GM12892 (cell line): ENCODE measurements at regions not wholly inside any gene's neighbourhood (a gene's known extent, or its start where the extent isn't known, plus 50 kb on each side); places are given as distances from the start of the nearest gene placed in this dataset.
"Not testable (repeated sequence)": the region's sequence is repeated elsewhere in the genome, so short reads cannot be mapped to it uniquely, and the experiment has no call there.

Source experiments
- DNase-seq: peaks from one replicate; pipeline ENCODE4 v3.0.0; 2011; ENCODE audit not compliant: insufficient read length
- FAIRE-seq: peaks from 2 replicates; lab custom pipeline; 2011; peaks lifted over from hg19 to GRCh38; lab: Jason Lieb, UNC
- POLR2A ChIP-seq: IDR thresholded peaks from 2 replicates; pipeline ENCODE4 v1.6.1; 2011; ENCODE audit warnings: low read depth, low read length, control low read depth
- POLR2AphosphoS5 ChIP-seq: IDR thresholded peaks from 2 replicates; pipeline ENCODE4 v1.6.1; 2011; ENCODE audit warnings: low read depth, low read length, control low read depth
- TAF1 ChIP-seq: IDR thresholded peaks from 2 replicates; pipeline ENCODE4 v1.6.1; 2011; ENCODE audit warnings: low read depth, mild to moderate bottlenecking, control low read depth, low read length, borderline replicate concordance

DNA sequence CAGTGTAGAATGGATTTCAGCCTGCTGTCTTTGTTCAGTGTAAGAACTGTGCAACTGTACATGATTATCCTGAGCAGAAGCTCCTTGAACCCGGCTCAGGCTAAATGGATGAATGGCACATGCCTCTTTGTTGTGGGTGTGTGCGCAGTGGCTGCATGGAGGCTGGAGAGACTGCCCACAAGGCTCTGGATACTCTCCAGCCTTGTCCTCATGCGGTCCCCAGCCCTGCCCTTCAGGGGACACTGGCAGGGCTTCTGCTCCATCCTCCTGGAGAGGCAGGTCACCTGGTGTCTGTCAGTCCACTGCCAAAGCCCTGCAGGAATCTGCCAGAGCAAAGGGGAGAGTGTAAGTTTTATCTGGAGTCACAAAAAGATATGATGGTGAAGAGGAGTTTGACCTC is 241.7 kb upstream of the EXOC2 start:
- FAIRE-seq (no peak), DNase-seq (no peak)
- TF ChIP-seq POLR2A: no peak
- TF ChIP-seq TAF1: no peak
- TF ChIP-seq POLR2AphosphoS5: no peak

DNA sequence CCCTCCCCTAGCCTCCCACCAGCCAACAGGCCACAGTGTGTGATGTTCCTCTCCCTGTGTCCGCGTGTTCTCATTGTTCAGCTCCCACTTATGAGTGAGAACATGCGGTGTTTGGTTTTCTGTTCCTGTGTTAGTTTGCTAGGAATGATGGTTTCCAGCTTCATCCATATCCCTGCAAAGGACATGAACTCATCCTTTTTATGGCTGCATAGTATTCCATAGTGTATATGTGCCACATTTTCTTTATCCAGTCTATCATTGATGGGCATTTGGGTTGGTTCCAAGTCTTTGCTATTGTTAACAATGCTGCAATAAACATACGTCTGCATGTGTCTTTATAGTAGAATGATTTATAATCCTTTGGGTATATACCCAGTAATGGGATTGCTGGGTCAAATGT is 239.0 kb upstream of the EXOC2 start:
- not testable (repeated sequence) for FAIRE-seq, DNase-seq

DNA sequence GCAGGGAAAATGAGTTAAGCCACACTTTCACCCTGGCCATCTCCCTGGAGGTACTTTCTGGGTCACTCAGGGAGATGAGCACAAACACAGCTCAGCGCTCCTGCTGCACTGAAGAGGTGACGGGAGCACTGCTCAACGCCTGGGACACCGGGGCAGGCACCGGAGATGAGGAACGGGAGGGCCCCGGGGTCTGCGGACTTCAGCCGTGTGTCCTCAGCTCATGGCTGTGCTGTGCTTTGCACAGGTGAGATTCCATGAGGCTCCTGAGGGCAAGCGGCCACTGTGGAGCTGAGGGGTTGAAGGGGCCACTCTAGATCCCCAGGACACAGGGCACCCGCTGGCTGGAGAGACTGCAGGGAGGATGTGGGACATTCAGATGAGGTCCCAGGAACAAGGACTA is 234.2 kb upstream of the EXOC2 start:
- FAIRE-seq: no peak
- no peak for TF ChIP-seq POLR2A
- no peak for DNase-seq

DNA sequence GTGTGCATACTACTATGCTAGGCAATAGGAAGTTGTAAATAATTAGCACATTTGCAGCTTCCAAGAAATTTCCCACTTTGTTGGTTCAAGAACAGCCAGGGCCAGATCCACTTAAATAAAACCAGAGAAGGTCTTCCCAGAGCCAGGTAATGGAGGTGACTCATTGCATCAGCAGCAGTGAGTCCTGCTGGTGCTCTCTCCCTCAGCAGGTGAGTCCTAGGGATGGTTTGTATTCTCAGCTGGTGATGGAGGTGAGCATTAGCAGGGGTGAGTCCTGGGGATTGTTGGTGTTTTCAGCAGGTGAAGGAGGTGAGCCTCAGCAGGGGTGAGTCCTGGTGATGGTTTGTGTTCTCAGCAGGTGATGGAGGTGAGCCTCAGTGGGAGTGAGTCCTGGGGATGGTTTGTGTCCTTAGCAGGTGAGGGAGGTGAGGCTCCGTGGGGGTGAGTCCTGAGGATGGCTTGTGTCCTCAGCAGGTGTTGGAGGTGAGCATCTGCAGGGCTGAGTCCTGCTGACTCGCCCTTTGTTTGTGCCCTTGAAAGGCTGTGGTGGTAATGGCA is 232.8 kb upstream of the EXOC2 start:
- TF ChIP-seq POLR2AphosphoS5 (no peak), POLR2A (no peak), TAF1 (no peak)
- DNase-seq (no peak), FAIRE-seq (no peak)

DNA sequence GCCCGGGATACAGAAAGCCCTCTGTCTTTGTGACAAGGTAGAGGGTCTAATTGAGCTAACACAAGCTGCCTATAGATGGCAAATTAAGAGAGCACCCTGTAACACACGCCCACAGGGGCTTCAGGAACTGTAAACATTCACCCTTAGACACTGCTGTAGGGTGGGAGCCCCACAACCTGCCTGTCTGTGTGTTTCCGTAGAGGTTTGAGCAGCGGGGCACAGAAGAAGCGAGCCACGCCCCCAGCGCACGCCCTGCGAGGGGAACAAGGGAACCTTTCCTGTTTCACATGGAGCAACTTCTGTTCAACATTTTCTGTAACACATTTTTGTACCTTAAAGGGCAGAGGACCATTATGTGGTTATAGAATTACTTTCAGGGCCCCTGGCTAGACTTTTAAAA is 231.7 kb upstream of the EXOC2 start:
- FAIRE-seq: no peak
- TF ChIP-seq POLR2A (no peak), POLR2AphosphoS5 (no peak), TAF1 (no peak)

DNA sequence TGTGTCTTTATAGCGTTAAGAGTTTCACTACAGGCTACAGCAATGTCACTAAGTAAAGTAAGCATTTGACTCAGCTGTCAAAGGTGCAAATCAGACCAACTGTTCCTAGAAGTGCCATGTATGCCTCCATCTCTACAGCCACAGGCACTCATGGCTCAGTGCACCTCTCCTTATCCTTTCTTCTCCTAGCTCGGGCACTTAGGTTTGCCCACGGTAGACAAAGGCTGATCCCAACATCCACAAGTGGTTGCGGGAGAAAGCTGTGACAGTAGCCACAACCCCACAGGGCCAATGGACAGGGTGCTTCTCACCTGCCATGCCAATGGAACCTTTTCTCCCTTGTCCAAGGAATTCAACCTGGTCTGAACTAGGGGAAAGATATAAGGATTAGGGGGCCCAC is 228.5 kb upstream of the EXOC2 start:
- no peak for DNase-seq
- no peak for FAIRE-seq
- TF ChIP-seq POLR2AphosphoS5: no peak
- no peak for TF ChIP-seq POLR2A
- TF ChIP-seq TAF1: no peak

More for the DNA sequence above, 231.7 kb upstream of the EXOC2 start:
- no peak for DNase-seq

DNA sequence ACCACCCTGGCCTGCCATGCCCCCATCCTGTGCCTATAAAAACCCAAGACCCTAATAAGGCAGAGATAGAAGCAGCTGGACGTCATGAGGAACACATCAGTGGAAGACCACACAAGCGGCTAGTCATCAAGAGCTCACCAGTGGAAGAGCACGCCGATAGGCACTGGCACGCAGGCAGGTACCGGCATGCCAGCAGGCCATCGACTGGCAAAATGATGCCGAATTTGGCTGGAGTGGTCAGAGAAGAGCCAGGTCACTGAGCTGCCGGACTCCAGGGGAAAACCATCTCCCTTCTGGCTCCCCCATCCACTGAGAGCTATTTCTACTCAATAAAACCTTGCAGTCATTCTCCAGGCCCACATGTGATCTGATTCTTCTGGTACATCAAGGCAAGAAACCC is 227.6 kb upstream of the EXOC2 start:
- no peak for DNase-seq
- FAIRE-seq: no peak
- no peak for TF ChIP-seq POLR2A
- TF ChIP-seq POLR2AphosphoS5: no peak
- no peak for TF ChIP-seq TAF1

DNA sequence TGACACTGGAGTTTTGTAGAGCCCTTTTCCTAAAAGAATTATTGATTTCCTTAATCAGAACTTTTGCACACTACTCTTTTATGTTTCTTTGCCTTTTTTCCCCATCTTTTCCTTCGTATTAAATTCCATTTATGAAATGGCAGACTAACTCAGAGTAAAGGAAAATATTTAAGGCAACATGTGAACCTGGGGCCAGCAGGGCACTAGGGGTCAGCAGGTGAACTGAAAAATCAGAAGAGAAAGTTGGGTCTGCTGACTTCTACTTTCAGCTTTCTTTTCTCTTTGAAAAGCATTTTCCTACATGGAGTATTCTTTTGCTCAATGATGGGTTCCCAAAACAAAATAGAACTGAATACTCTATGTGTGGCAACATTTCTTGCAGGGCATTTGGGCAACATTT is 226.6 kb upstream of the EXOC2 start:
- FAIRE-seq: no peak
- no peak for TF ChIP-seq POLR2A
- TF ChIP-seq TAF1: no peak
- no peak for TF ChIP-seq POLR2AphosphoS5
- DNase-seq: no peak

DNA sequence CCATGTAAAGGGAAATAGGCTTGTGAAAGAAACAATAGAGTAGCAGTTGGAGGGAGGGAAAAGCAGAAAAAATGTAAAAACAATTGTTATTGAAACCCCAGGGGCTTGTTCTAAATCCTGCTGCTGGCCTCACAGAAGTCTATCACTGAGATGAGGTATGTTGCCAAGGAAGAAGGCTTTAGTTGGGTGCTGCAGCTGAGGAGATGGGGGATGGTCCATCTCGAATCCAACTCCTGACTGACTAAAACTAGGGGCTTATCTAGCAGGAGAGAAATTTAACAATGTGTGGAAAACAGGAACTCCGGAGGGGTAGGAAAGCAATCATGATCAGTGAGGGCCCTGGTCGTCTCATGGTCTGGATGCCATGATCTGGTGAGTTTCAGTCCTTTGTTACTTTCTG is 225.0 kb upstream of the EXOC2 start:
- DNase-seq (no peak), FAIRE-seq (no peak)
- TF ChIP-seq POLR2A: no peak
- TF ChIP-seq TAF1: no peak
- TF ChIP-seq POLR2AphosphoS5: no peak

DNA sequence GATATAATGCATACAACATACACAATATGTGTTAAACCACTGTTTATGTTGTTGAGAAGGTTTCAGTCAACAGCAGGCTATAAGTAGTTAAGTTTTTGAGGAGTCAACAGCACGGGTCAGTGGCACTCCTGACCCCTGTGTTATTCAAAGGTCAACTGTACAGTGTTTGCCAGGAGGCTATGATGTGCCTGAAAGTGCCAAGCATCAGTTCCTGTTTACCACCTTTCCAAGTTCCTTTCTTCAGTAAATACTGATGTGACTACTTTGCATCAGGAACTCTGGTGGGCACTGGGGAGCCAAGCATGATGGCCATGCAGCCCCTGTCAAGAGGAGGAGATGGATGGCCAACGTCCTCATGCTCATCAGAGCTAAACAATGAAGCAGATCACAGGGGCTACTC is 224.4 kb upstream of the EXOC2 start:
- FAIRE-seq: no peak
- no peak for TF ChIP-seq POLR2A
- no peak for TF ChIP-seq POLR2AphosphoS5
- no peak for TF ChIP-seq TAF1
- DNase-seq: no peak

DNA sequence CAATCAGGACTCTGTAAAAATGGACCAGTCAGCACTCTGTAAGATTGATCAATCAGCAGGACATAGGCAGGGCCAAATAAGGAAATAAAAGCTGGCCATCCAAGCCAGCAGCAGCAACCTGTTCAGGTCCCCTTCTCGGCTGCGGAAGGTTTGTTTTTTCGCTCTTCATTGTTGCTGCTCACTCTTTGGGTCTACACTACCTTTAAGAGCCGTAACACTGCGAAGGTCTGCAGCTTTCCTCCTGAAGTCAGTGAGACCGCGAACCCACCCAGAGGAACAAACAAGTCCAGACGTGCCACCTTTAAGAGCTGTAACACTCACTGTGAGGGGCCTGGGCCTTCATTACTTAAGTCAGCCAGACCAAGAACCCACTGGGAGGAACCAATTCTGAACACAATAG is 223.2 kb upstream of the EXOC2 start:
- no peak for TF ChIP-seq POLR2AphosphoS5
- TF ChIP-seq POLR2A: no peak
- no peak for TF ChIP-seq TAF1
- no peak for DNase-seq
- no peak for FAIRE-seq

DNA sequence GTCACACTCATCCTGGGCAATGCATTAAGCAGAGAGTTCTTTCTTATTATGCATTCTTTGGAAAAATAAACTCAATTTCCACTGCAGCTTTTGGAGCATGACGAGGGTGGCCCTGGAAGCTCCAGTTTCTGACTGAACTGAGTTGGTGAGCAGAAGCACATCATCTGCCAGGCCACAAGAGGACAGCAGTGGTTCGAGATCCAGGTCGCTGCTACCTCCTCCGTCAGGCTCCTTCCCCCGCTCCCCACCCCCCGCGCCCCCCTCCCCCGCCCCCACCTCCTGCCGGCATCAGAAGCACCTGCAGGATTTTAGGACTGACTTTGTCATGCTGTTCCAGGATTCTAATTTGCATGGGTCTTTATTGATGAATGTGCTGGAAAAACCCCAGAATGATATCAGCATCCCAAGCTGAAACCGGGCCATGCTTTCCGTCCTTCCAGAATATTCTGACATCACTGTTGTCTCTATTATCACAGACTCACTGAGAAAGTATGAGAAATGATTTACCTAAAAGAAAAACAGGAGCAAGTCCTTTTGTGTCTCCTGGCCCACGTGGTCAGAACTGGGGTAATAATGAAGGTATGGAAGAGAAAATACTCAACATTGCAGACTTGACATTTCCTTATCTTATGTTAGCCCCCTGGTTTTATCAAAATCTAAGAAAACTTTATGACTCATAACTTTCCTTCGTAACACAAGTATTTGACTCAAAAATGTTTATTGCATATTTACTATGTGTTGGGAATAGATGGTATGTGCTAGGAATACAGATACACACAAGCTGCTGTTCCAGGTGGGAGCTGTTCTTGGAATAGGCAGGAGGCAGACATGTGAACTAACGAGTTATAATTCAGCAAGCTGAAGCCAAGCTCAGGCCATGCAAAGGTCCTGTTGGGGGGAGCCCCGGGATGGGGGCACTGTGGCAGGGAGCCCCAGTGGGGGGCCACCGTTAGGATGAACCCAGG is 220.2 kb upstream of the EXOC2 start:
- DNase-seq: no peak
- no peak for FAIRE-seq
- TF ChIP-seq POLR2AphosphoS5 (no peak), POLR2A (no peak), TAF1 (no peak)

DNA sequence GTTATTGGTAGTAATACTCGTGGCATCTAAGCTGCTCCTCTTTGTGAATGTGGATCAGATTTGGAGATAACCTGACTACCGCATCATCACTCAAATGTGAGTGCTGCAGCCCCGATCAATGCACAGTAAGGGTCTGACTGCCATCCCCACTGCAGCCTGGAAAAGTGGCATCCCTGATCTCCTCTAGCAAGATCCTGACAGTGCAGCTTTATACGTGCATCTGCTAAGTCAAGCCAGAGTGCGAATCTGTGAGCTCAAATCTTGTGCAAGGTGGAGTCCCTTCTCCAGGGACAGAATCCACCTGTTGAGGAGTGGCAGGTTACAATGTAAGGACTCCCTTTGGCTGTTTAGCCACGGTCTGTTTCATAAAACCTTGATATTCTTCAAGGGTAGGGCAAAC is 215.0 kb upstream of the EXOC2 start:
- DNase-seq: no peak
- FAIRE-seq: no peak
- TF ChIP-seq TAF1 (no peak), POLR2A (no peak), POLR2AphosphoS5 (no peak)
